Right kidney (tissue), 1 donor: ENCODE measurements at regions not wholly inside any gene's neighbourhood (a gene's known extent, or its start where the extent isn't known, plus 50 kb on each side); places are given as distances from the start of the nearest gene placed in this dataset.

Source experiments
- DNase-seq: peaks from one replicate; pipeline ENCODE4 v3.0.0-alpha.2; 2016

DNA sequence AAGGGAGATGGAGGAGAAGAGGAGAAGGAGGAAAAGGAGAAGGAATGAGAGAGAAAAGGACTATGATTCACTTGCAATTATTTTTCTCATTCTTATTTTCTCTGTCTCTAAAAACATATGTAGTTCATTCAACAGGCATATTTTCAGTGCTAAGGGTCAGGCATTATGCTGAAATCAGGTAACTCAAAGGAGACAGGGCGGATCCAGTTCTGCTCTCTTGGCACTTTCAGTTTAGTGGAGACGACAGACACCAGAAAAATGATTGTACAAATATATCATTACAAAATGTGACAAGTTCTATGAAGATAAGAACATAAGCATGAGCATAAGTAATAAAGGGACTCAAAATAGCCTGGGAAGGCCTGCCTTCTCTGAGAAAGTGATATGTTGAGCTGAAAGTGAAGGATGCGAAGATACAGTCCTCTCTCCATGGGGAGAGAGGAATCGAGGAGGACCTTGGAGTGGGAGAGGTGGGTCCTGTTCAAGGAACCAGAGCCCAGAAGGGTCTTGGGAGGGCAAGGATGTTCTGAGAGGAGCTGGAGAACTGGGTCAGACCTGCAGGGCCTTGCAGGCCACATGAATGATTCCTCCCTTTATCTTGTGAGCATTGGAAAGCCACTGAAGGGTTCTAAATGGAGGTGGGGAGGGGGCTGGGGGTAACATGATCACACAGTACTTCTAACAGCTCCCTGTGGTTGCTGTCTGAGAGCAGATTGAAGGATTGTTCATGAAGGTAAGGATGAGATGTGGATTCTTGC lies 58.6 kb upstream of the TMEM17 start:
- no peak for DNase-seq

DNA sequence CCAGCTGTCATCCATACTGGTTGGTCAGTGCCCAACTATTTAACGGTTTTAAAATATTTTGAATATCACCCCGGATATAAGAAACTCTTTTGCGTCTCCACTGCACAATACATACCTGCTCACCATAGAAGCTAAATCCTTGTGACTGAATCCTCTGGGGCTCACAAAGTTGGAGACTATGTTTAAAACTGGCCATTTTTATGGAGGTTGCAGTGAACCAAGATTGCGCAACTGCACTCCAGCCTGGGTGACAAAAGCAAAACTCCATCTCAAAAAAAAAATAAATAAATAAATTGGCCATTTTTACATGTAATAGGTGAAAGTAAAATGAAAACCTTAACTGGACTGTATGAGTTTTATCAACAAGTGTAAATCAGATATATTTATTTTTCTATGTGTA lies 55.6 kb upstream of the TMEM17 start:
- no peak for DNase-seq

- no peak for DNase-seq
Observed at GRCh38 chr2:62559582-62559981, 53.6 kb upstream of the TMEM17 start.

GRCh38 chr2:62558743-62559142 lies 52.7 kb upstream of the TMEM17 start:
- DNase-seq, result no peak

DNA sequence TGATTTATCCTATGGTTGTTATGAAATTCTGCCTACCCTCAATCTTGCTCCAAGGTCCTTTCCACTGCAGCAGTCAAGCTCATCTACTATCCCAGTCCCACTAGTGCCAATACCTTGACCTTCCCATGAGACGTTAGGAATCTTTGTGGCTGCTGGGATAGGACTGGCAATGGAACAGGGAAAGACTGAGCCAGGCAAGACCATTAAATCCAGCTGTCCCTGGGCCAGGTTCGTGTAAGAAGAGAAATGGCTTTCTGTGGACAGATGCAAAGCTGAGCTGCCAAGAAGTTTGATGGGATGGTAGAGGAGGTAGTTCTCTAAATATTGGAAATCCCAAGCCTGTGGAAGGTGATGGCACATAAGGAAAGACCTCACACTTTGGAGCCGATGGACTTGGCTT lies 50.1 kb upstream of the TMEM17 start:
- no peak for DNase-seq
